ENCODE measurements at regions not wholly inside any gene's neighbourhood (a gene's known extent, or its start where the extent isn't known, plus 50 kb on each side); places are given as distances from the start of the nearest gene placed in this dataset.
A peak's percentile ranks its signal among the peaks of the same experiment; 100 is the strongest.

GRCh38 chr10:3478153-3478552 is 305.6 kb upstream of the PITRM1 start:
- Histone ChIP-seq H3K27me3 (no peaks in the 10 kb centered on the region), H3K4me2 (peak overlapping the region in 2 of 11 experiments; percentile 9 to 20; a peak in 2 of 22 replicates)

DNA sequence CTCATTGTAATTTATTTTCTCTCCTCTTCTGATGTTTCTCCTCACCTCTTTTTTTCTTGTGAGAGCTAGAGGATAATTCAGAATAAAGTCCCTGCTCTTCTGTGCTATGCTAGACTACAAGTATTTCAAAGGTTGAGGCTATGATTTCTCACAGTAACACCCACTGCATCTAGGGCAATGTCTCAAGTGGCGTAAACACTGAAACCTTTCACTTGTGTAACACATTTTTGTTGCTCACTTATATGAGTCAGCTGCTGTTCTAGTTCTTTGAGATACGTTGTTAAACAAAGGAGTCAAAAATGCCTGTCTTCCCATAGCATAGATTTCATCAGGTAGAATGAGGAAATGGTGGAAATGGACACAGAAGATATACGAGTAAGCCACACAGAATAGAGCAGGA is 305.1 kb upstream of the PITRM1 start:
- peaks cover 0 to 17% (median 7%) of the 10 kb centered on the region in 11 experiments; a peak in 15 of 22 replicates for H3K9me3 ChIP-seq (replicated peaks in 1 of 11)
- H3K4me2 ChIP-seq: peak overlapping the region in 2 of 11 experiments; percentile 1 to 9; a peak in 1 of 22 replicates
- H3K27me3 ChIP-seq: no peaks in the 10 kb centered on the region
- H4K20me1 ChIP-seq: no peaks in the 10 kb centered on the region
- H3K27ac ChIP-seq: no peak overlapping the region; a peak in 1 of 22 replicates
- peaks cover 13 to 52% (median 18%) of the 10 kb centered on the region in 10 experiments for H3K4me1 ChIP-seq
- H3K4me3 ChIP-seq: no peak overlapping the region
- H3K36me3 ChIP-seq: peaks cover 0 to 9% (median 0%) of the 10 kb centered on the region in 11 experiments; a peak in 2 of 22 replicates
- TF ChIP-seq Cebpa-rat (IDR thresholded peaks at IDR 0.05): no peak
- no peak overlapping the region for H3K9ac ChIP-seq

More at GRCh38 chr10:3478153-3478552, 305.6 kb upstream of the PITRM1 start:
- no peak overlapping the region for H3K9ac ChIP-seq
- H3K27ac ChIP-seq: peak overlapping the region in 1 of 11 experiments; percentile 13; a peak in 2 of 22 replicates
- no peak for TF ChIP-seq Cebpa-rat (IDR thresholded peaks at IDR 0.05)
- peaks cover 0 to 9% (median 0%) of the 10 kb centered on the region in 11 experiments; a peak in 2 of 22 replicates for H3K36me3 ChIP-seq
- H3K9me3 ChIP-seq (replicated peaks in 1 of 11): peaks cover 0 to 17% (median 7%) of the 10 kb centered on the region in 11 experiments; a peak in 15 of 22 replicates
- peaks cover 15 to 52% (median 18%) of the 10 kb centered on the region in 10 experiments for H3K4me1 ChIP-seq
- no peak overlapping the region for H3K4me3 ChIP-seq
- no peaks in the 10 kb centered on the region for H4K20me1 ChIP-seq

DNA sequence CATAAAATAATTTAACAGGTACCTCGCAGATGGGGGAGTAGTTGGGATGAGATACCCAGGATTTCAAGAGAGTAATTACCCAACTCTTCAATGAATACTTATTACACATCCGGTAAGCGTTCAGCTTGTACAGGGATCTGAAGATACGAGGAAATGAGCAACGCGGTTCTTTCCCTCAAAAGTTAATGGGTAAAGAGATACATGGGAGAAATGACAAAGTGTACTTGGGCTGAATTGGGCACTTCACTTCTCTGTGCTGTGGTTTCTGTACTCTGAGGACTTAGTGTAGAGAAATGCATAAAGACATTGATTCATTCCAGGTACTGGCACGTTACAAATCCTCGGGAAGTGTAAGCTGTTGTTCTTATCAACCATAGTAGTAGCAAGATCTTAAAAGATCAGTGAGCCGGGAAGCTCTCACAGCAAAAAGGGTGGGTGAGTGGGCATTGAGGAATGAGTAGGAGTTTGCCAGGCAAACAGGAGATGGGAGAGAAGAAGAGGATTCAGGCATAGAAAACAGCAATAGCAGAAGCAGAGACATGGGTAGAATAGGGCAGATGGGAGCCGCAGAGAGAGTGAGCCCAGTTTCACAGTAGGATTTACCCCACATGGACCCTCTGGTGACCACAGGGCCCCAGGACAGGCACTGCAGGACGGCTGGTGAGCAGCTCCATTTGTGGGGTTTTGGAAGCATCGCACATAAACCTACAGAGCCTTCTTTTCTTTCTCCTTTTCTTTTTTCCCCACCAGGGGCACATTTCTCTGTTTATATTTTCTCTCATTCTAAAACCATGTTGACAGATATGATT is 304.3 kb upstream of the PITRM1 start:
- no peak overlapping the region for H3K4me3 ChIP-seq
- no peak for TF ChIP-seq Cebpa-rat (IDR thresholded peaks at IDR 0.05)
- peaks cover 13 to 52% (median 18%) of the 10 kb centered on the region in 10 experiments for H3K4me1 ChIP-seq
- peaks cover 0 to 17% (median 7%) of the 10 kb centered on the region in 11 experiments; a peak in 15 of 22 replicates for H3K9me3 ChIP-seq (replicated peaks in 1 of 11)
- H3K36me3 ChIP-seq: peaks cover 0 to 9% (median 0%) of the 10 kb centered on the region in 11 experiments; a peak in 2 of 22 replicates
- no peaks in the 10 kb centered on the region for H3K27me3 ChIP-seq
- no peaks in the 10 kb centered on the region for H4K20me1 ChIP-seq
- H3K27ac ChIP-seq: no peak overlapping the region
- H3K4me2 ChIP-seq: no peak overlapping the region
- no peak overlapping the region for H3K9ac ChIP-seq

- no peak for TF ChIP-seq Cebpa-rat (IDR thresholded peaks at IDR 0.05)
- Histone ChIP-seq H3K4me2 (no peak overlapping the region), H3K9ac (no peak overlapping the region), H3K9me3 (replicated peaks in 1 of 11) (peaks cover 0 to 17% (median 7%) of the 10 kb centered on the region in 11 experiments; a peak in 15 of 22 replicates), H3K4me3 (no peak overlapping the region), H3K27ac (no peak overlapping the region), H3K36me3 (peaks cover 0 to 9% (median 0%) of the 10 kb centered on the region in 11 experiments; a peak in 2 of 22 replicates), H3K4me1 (peaks cover 17 to 52% (median 21%) of the 10 kb centered on the region in 10 experiments), H4K20me1 (no peaks in the 10 kb centered on the region), H3K27me3 (no peaks in the 10 kb centered on the region)
Observed at GRCh38 chr10:3476186-3476585, 303.6 kb upstream of the PITRM1 start.

DNA sequence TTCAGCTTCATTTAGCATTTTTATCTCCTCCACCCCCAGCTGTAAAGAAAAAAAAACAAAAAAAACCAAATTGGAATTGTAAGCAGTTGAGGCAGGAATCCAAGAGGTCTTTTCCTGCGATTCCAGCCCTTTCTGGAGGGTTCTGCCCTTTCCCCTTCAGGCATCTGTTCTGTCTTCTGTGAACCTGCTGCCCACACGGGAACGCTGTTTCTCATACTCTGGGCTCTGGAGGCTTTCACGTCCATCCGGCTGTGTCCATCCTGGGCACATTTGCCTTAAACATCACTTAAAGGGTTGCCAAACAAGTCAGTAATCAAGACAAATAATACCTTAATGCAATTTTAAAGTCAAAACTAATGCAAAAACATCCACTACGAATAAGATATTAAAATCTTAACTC is 302.8 kb upstream of the PITRM1 start:
- no peak overlapping the region for H3K4me3 ChIP-seq
- peaks cover 0 to 9% (median 0%) of the 10 kb centered on the region in 11 experiments; a peak in 2 of 22 replicates for H3K36me3 ChIP-seq
- no peak for TF ChIP-seq Cebpa-rat (IDR thresholded peaks at IDR 0.05)
- H3K9me3 ChIP-seq (replicated peaks in 1 of 11): peaks cover 0 to 17% (median 7%) of the 10 kb centered on the region in 11 experiments; a peak in 15 of 22 replicates
- peaks cover 17 to 53% (median 26%) of the 10 kb centered on the region in 10 experiments for H3K4me1 ChIP-seq
- H3K4me2 ChIP-seq: no peak overlapping the region
- no peaks in the 10 kb centered on the region for H3K27me3 ChIP-seq
- no peak overlapping the region for H3K27ac ChIP-seq
- H4K20me1 ChIP-seq: no peaks in the 10 kb centered on the region
- no peak overlapping the region for H3K9ac ChIP-seq

DNA sequence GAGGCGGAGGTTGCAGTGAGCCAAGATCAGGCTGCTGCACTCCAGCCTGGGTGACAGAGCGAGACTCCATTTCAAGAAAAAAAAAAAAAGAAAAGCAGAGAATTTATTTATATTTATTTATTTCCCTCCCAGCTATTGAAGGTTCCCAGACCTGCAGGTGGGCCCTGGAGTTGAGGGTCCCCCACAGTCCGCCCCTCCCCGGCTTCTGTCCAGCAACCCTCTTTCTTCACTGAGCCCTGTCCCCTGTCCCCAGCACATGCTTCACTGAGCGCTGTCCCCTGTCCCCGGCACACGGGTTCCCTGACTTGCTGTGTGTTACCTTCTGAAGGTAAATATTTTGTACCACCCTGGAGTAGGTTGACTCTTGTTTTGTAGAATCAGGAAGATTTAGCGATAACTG is 301.7 kb upstream of the PITRM1 start:
- Histone ChIP-seq H3K4me2 (no peak overlapping the region), H3K4me1 (peaks cover 28 to 64% (median 37%) of the 10 kb centered on the region in 10 experiments), H3K9ac (no peak overlapping the region), H3K27me3 (no peaks in the 10 kb centered on the region), H3K9me3 (replicated peaks in 1 of 11) (peaks cover 0 to 15% (median 7%) of the 10 kb centered on the region in 11 experiments; a peak in 15 of 22 replicates), H4K20me1 (no peaks in the 10 kb centered on the region), H3K36me3 (peaks cover 0 to 9% (median 0%) of the 10 kb centered on the region in 11 experiments; a peak in 2 of 22 replicates), H3K4me3 (no peak overlapping the region), H3K27ac (no peak overlapping the region)
- no peak for TF ChIP-seq Cebpa-rat (IDR thresholded peaks at IDR 0.05)

GRCh38 chr10:3473271-3473670 is 300.7 kb upstream of the PITRM1 start:
- peaks cover 0 to 13% (median 7%) of the 10 kb centered on the region in 11 experiments; a peak in 14 of 22 replicates for H3K9me3 ChIP-seq (replicated peaks in 1 of 11)
- H3K4me1 ChIP-seq: peaks cover 38 to 69% (median 47%) of the 10 kb centered on the region in 10 experiments
- H3K9ac ChIP-seq: no peak overlapping the region
- H3K27ac ChIP-seq: peak overlapping the region in 4 of 11 experiments; percentile 59 to 97 (median 76); a peak in 6 of 22 replicates
- H4K20me1 ChIP-seq: no peaks in the 10 kb centered on the region
- H3K36me3 ChIP-seq: peaks cover 0 to 9% (median 0%) of the 10 kb centered on the region in 11 experiments; a peak in 2 of 22 replicates
- no peak overlapping the region for H3K4me3 ChIP-seq
- TF ChIP-seq Cebpa-rat (IDR thresholded peaks at IDR 0.05): no peak
- H3K27me3 ChIP-seq: no peaks in the 10 kb centered on the region
- peak overlapping the region in 4 of 11 experiments; percentile 78 to 90 (median 82); a peak in 7 of 22 replicates for H3K4me2 ChIP-seq

- Histone ChIP-seq H3K4me2 (peak overlapping the region; percentile 61 to 90 (median 78)), H3K36me3 (peaks cover 0 to 9% (median 0%) of the 10 kb centered on the region in 11 experiments; a peak in 2 of 22 replicates), H3K9ac (peak overlapping the region; percentile 32 to 72 (median 58); a peak in 20 of 22 replicates), H3K27me3 (no peaks in the 10 kb centered on the region), H3K9me3 (replicated peaks in 1 of 11) (peaks cover 0 to 13% (median 7%) of the 10 kb centered on the region in 11 experiments; a peak in 15 of 22 replicates), H3K27ac (peak overlapping the region; percentile 59 to 97 (median 72); a peak in 21 of 22 replicates), H3K4me1 (peaks cover 46 to 68% (median 55%) of the 10 kb centered on the region in 10 experiments), H3K4me3 (peak overlapping the region in 7 of 10 experiments; percentile 8 to 37 (median 33); a peak in 9 of 20 replicates), H4K20me1 (no peaks in the 10 kb centered on the region)
- TF ChIP-seq Cebpa-rat (IDR thresholded peaks at IDR 0.05): no peak
Observed at GRCh38 chr10:3472287-3473051, 299.9 kb upstream of the PITRM1 start.
